ENCODE measurements at regions not wholly inside any gene's neighbourhood (a gene's known extent, or its start where the extent isn't known, plus 50 kb on each side); places are given as distances from the start of the nearest gene placed in this dataset.
"Not testable (repeated sequence)": the region's sequence is repeated elsewhere in the genome, so short reads cannot be mapped to it uniquely, and the experiment has no call there.

GRCh38 chr13:50129706-50130122 lies 114.5 kb downstream of the KCNRG start:
- no peak for DNase-seq (ENCODE audit: low spot score)

- no peak for DNase-seq (ENCODE audit: low spot score)
Measured at GRCh38 chr13:50130123-50130946, 115.1 kb downstream of the KCNRG start.

GRCh38 chr13:50131920-50132903 lies 117.0 kb downstream of the KCNRG start:
- no peak for DNase-seq (ENCODE audit: low spot score)

GRCh38 chr13:50132904-50133357 lies 117.7 kb downstream of the KCNRG start:
- no peak for DNase-seq (ENCODE audit: low spot score)

- no peak for DNase-seq (ENCODE audit: low spot score)
Measured at GRCh38 chr13:50133358-50133953, 118.2 kb downstream of the KCNRG start.

- DNase-seq (ENCODE audit: low spot score): no peak
Measured at GRCh38 chr13:50136226-50136625, 121.0 kb downstream of the KCNRG start.

GRCh38 chr13:50136678-50137077 lies 121.4 kb downstream of the KCNRG start:
- no peak for DNase-seq (ENCODE audit: low spot score)

GRCh38 chr13:50139435-50139934 lies 124.2 kb downstream of the KCNRG start:
- DNase-seq (ENCODE audit: low spot score): not testable (repeated sequence)

- no peak for DNase-seq (ENCODE audit: low spot score)
Measured at GRCh38 chr13:50140153-50140552, 124.9 kb downstream of the KCNRG start.

- no peak for DNase-seq (ENCODE audit: low spot score)
Measured at GRCh38 chr13:50140581-50141374, 125.5 kb downstream of the KCNRG start.

GRCh38 chr13:50141375-50141975 lies 126.2 kb downstream of the KCNRG start:
- no peak for DNase-seq (ENCODE audit: low spot score)

GRCh38 chr13:50144246-50145160 lies 129.3 kb downstream of the KCNRG start:
- DNase-seq (ENCODE audit: low spot score): no peak

GRCh38 chr13:50149214-50149613 lies 134.0 kb downstream of the KCNRG start:
- DNase-seq (ENCODE audit: low spot score): no peak

- DNase-seq (ENCODE audit: low spot score): no peak
Measured at GRCh38 chr13:50149932-50150331, 134.7 kb downstream of the KCNRG start.

GRCh38 chr13:50152224-50152623 lies 137.0 kb downstream of the KCNRG start:
- DNase-seq (ENCODE audit: low spot score): no peak

- no peak for DNase-seq (ENCODE audit: low spot score)
Measured at GRCh38 chr13:50152655-50153309, 137.5 kb downstream of the KCNRG start.

GRCh38 chr13:50153401-50153800 lies 138.2 kb downstream of the KCNRG start:
- DNase-seq (ENCODE audit: low spot score): no peak

- no peak for DNase-seq (ENCODE audit: low spot score)
Measured at GRCh38 chr13:50153876-50154275, 138.6 kb downstream of the KCNRG start.

Data from mesenteric fat pad (tissue), 1 donor.